SK-N-SH (cell line): ENCODE measurements at regions not wholly inside any gene's neighbourhood (a gene's known extent, or its start where the extent isn't known, plus 50 kb on each side); places are given as distances from the start of the nearest gene placed in this dataset.

ENCODE experiments used
- CTCF ChIA-PET: fragments of 300-600, 350-600 bp; formaldehyde crosslinking; extraction: SDS; loops from one replicate; lab custom pipeline; 2021; lab: Yijun Ruan, JAX
- POLR2A ChIA-PET: fragments of 350-600 bp; sonication (Branson Sonifier 250); formaldehyde crosslinking; extraction: SDS; loops from one replicate; lab custom pipeline; 2020; ENCODE audit warnings: antibody characterized with exemption, inconsistent platforms; lab: Yijun Ruan, JAX
- DNase-seq: peaks from one replicate; pipeline ENCODE4 v3.0.0; 2012
- H2AFZ ChIP-seq: fragments of 200-600 bp; sonication (generic); 2 replicates; pipeline ENCODE4 v1.8.1; 2016; ENCODE audit warnings: antibody characterized with exemption, mild to moderate bottlenecking, low read depth
- H3F3A ChIP-seq: fragments of 200-600 bp; sonication (generic); replicated peaks from 2 replicates; pipeline ENCODE3; 2016; ENCODE audit warnings: antibody characterized with exemption, mild to moderate bottlenecking; ENCODE audit not compliant: insufficient read depth
- H3K27ac ChIP-seq, 2 experiments: fragments of 200-500 bp in 1 of 2; fragments of 200-600 bp in 1 of 2; sonication (Bioruptor generic) in 1 of 2; sonication (generic), shearing (Covaris generic) in 1 of 2; 2 replicates each; pipeline versions ENCODE4 v1.5.1 to v1.6.1; 2014 to 2016; ENCODE audit warnings: low read depth in 2 of 2, inconsistent platforms in 1 of 2, low read length in 1 of 2, mild to moderate bottlenecking in 1 of 2, mixed read lengths in 1 of 2
- H3K27me3 ChIP-seq: fragments of 200-600 bp; sonication (generic), shearing (Covaris generic); 2 replicates; pipeline ENCODE4 v1.6.1; 2016; ENCODE audit warnings: mixed run types; ENCODE audit not compliant: insufficient read depth
- H3K36me3 ChIP-seq, 2 experiments: fragments of 200-500 bp in 1 of 2; fragments of 200-600 bp in 1 of 2; sonication (Bioruptor generic) in 1 of 2; sonication (generic) in 1 of 2; replicated peaks in 1 of 2; 2 replicates each; pipeline versions ENCODE3 to v1.5.1; 2014 to 2016; ENCODE audit warnings: low read length in 1 of 2, mild to moderate bottlenecking in 1 of 2; ENCODE audit not compliant: insufficient read depth in 2 of 2, control insufficient read depth in 1 of 2
- H3K4me1 ChIP-seq, 2 experiments: fragments of 200-500 bp in 1 of 2; fragments of 200-600 bp in 1 of 2; sonication (Bioruptor generic) in 1 of 2; sonication (generic), shearing (Covaris generic) in 1 of 2; 2 replicates each; pipeline versions ENCODE4 v1.5.1 to v1.6.1; 2014 to 2016; ENCODE audit warnings: low read depth in 1 of 2, low read length in 1 of 2, mixed run types in 1 of 2; ENCODE audit not compliant: insufficient read depth in 2 of 2, control insufficient read depth in 1 of 2
- H3K4me2 ChIP-seq: fragments of 200-600 bp; sonication (generic), shearing (Covaris generic); 2 replicates; pipeline ENCODE4 v1.6.1; 2017; ENCODE audit warnings: mixed run types
- H3K4me3 ChIP-seq, 2 experiments: fragments of 200-500 bp in 1 of 2; fragments of 200-600 bp in 1 of 2; sonication (Bioruptor generic) in 1 of 2; sonication (generic), shearing (Covaris generic) in 1 of 2; 2 replicates each; pipeline versions ENCODE4 v1.5.1 to v1.8.1; 2014 to 2016; ENCODE audit warnings: low read depth in 2 of 2, inconsistent platforms in 1 of 2, low read length in 1 of 2, mild to moderate bottlenecking in 1 of 2, mixed read lengths in 1 of 2, moderate library complexity in 1 of 2
- H3K79me2 ChIP-seq: fragments of 200-600 bp; sonication (generic); 2 replicates; pipeline ENCODE4 v1.8.1; 2017; ENCODE audit warnings: mild to moderate bottlenecking; ENCODE audit not compliant: insufficient read depth
- H3K9ac ChIP-seq: fragments of 200-600 bp; sonication (generic); 2 replicates; pipeline ENCODE4 v1.6.1; 2017; ENCODE audit warnings: mixed run types
- H3K9me2 ChIP-seq: fragments of 200-600 bp; sonication (generic); 2 replicates; pipeline ENCODE4 v1.6.1; 2017; ENCODE audit warnings: mixed run types
- H3K9me3 ChIP-seq: fragments of 200-600 bp; sonication (generic); 2 replicates; pipeline ENCODE4 v1.6.1; 2017; ENCODE audit warnings: mixed run types, mild to moderate bottlenecking, moderate library complexity
- H4K20me1 ChIP-seq: fragments of 200-600 bp; sonication (generic); 2 replicates; pipeline ENCODE4 v1.6.1; 2017; ENCODE audit warnings: mild to moderate bottlenecking, mixed run types; ENCODE audit not compliant: insufficient read depth
- CHD2 ChIP-seq: fragments of 150-350 bp; IDR thresholded peaks from 2 replicates; pipeline ENCODE4 v1.6.1; 2018; ENCODE audit warnings: low read length; ENCODE audit not compliant: partially characterized antibody
- CTCF ChIP-seq: fragments of 200-600 bp; sonication (generic); IDR thresholded peaks from 2 replicates; pipeline ENCODE4 v1.6.1; 2017; ENCODE audit warnings: antibody characterized with exemption, mild to moderate bottlenecking, moderate library complexity
- EP300 ChIP-seq, 2 experiments: IDR thresholded peaks; 2 replicates each; pipeline versions ENCODE4 v1.4.0 to v1.6.1; 2012; ENCODE audit warnings: borderline replicate concordance in 1 of 2, low read depth in 1 of 2, low read length in 1 of 2
- FOSL2 ChIP-seq: IDR thresholded peaks from 2 replicates; pipeline ENCODE4 v1.4.0; 2012; ENCODE audit warnings: low read depth, mild to moderate bottlenecking, moderate library complexity, borderline replicate concordance
- FOXJ3 ChIP-seq: sonication (generic); formaldehyde crosslinking; IDR thresholded peaks from 2 replicates; pipeline ENCODE4 v1.5.1; 2020; ENCODE audit warnings: mild to moderate bottlenecking, missing genetic modification reagents
- GABPA ChIP-seq: IDR thresholded peaks from 2 replicates; pipeline ENCODE4 v1.4.0; 2012; ENCODE audit warnings: low read depth, mild to moderate bottlenecking
- GATA2 ChIP-seq: sonication (generic); formaldehyde crosslinking; IDR thresholded peaks from 2 replicates; pipeline ENCODE4 v1.5.0; 2020; ENCODE audit warnings: mild to moderate bottlenecking, missing genetic modification reagents
- MEF2A ChIP-seq: IDR thresholded peaks from 2 replicates; pipeline ENCODE4 v1.4.0; 2012; ENCODE audit warnings: low read depth, borderline replicate concordance
- NFIC ChIP-seq: IDR thresholded peaks from 2 replicates; pipeline ENCODE4 v1.4.0; 2012; ENCODE audit warnings: borderline replicate concordance
- RAD21 ChIP-seq: IDR thresholded peaks from 2 replicates; pipeline ENCODE4 v1.6.1; 2012; ENCODE audit warnings: mild to moderate bottlenecking, low read length
- RCOR1 ChIP-seq: fragments of 150-350 bp; IDR thresholded peaks from 2 replicates; pipeline ENCODE4 v1.6.1; 2017; ENCODE audit warnings: antibody characterized with exemption, low read length
- RFX5 ChIP-seq: IDR thresholded peaks from 2 replicates; pipeline ENCODE4 v1.6.1; 2012; ENCODE audit warnings: mild to moderate bottlenecking, improper control_type of control experiment, low read length
- SIN3A ChIP-seq: IDR thresholded peaks from 2 replicates; pipeline ENCODE4 v1.6.1; 2012; ENCODE audit warnings: low read depth, mild to moderate bottlenecking, low read length, moderate library complexity, borderline replicate concordance
- SMC3 ChIP-seq: IDR thresholded peaks from 2 replicates; pipeline ENCODE4 v1.6.1; 2012; ENCODE audit warnings: low read depth, low read length, improper control_type of control experiment
- TAF1 ChIP-seq: IDR thresholded peaks from 2 replicates; pipeline ENCODE4 v1.6.1; 2012; ENCODE audit warnings: low read depth, mild to moderate bottlenecking, low read length, moderate library complexity, borderline replicate concordance
- TCF12 ChIP-seq: IDR thresholded peaks from 2 replicates; pipeline ENCODE4 v1.4.0; 2012
- TEAD4 ChIP-seq: IDR thresholded peaks from 2 replicates; pipeline ENCODE4 v1.4.0; 2012; ENCODE audit warnings: mild to moderate bottlenecking, borderline replicate concordance; ENCODE audit not compliant: insufficient read depth
- USF1 ChIP-seq: IDR thresholded peaks from 2 replicates; pipeline ENCODE4 v1.4.0; 2012; ENCODE audit warnings: low read depth, borderline replicate concordance
- WGBS: methylation state at CpG from one replicate; pipeline ENCODE4 v1.1.6; 2017; ENCODE audit warnings: low lambda C conversion rate; 5-methylcytosine and 5-hydroxymethylcytosine counted together
- TF ChIP-seq, protein P1 (sequence below): IDR thresholded peaks from 2 replicates; pipeline ENCODE4 v1.6.1; 2012; ENCODE audit warnings: mild to moderate bottlenecking, low read depth, low read length, moderate library complexity
- TF ChIP-seq, protein P2 (sequence below): IDR thresholded peaks from 2 replicates; pipeline ENCODE4; 2012

DNA sequence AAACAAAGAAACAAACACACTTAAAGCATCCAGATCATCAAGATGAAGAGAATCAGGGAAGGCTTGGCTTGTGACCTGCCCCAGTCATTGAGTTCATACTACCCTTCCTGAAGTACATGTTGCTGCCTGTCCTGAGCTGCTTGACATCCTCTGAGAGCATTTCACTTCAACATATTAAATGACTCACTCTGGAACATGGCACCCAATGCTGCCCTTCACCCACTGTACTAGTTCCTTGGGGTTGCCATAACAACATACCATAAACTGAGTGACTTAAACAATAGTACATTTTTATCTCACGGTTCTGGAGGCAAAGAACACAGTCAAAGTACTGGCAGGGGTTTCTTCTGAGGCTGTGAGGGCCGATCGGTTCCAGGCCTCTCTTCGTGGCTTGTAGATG lies 371.3 kb downstream of the RNF144A start:
- no peaks in the 10 kb centered on the region for H4K20me1 ChIP-seq
- H3K9ac ChIP-seq = no peak overlapping the region
- no peaks in the 10 kb centered on the region for H3F3A ChIP-seq
- no peaks in the 10 kb centered on the region for H3K9me2 ChIP-seq
- H2AFZ ChIP-seq = no peak overlapping the region
- no peaks in the 10 kb centered on the region for H3K79me2 ChIP-seq
- CTCF ChIA-PET = no interaction called here
- no peaks in the 10 kb centered on the region for H3K36me3 ChIP-seq
- H3K9me3 ChIP-seq = no peaks in the 10 kb centered on the region
- TF ChIP-seq SMC3 = no peak
- no peak for TF ChIP-seq CHD2
- TF ChIP-seq CTCF = no peak
- no peak for TF ChIP-seq FOSL2
- 64% methylated on average over 4 of the region's 4 CpGs for WGBS
- no peaks in the 10 kb centered on the region for H3K4me1 ChIP-seq
- H3K27me3 ChIP-seq = no peaks in the 10 kb centered on the region
- no peak overlapping the region for H3K4me3 ChIP-seq
- no peak overlapping the region for H3K4me2 ChIP-seq
- POLR2A ChIA-PET = no interaction called here
- H3K27ac ChIP-seq = no peak overlapping the region
- no peak for DNase-seq

DNA sequence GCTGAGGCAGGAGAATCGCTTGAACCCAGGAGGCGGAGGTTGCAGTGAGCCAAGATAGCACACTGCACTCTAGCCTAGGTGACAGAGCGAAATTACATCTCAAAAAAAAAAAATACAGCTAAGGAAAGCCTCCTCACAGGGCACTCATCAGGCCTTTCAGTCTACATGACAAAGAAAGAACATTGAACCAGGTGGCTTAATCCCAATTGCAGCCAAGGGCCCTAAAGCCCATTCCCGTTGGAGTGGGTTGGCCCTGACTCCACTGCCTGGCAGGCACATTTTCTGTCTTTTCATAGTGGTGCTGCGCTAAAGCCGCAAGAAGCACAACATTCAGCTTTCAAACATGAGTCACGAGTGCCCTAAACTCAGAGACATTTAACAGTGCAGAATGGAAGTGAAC lies 372.5 kb downstream of the RNF144A start:
- no peaks in the 10 kb centered on the region for H3K9me2 ChIP-seq
- ChIA-PET POLR2A (no interaction called here), CTCF (no interaction called here)
- H3F3A ChIP-seq = no peaks in the 10 kb centered on the region
- WGBS = 70% methylated on average over 7 of the region's 7 CpGs
- H3K27ac ChIP-seq = no peak overlapping the region
- no peak overlapping the region for H2AFZ ChIP-seq
- H3K4me2 ChIP-seq = no peak overlapping the region
- no peak overlapping the region for H3K9ac ChIP-seq
- no peak for DNase-seq
- peaks cover 0 to 2% of the 10 kb centered on the region in 2 experiments; a peak in 1 of 4 replicates for H3K4me1 ChIP-seq
- H3K27me3 ChIP-seq = no peaks in the 10 kb centered on the region
- no peak for TF ChIP-seq CTCF
- TF ChIP-seq RCOR1 = no peak
- TF ChIP-seq GABPA = no peak
- no peak for TF ChIP-seq EP300 (IDR thresholded peaks at IDR 0.05; ENCODE audit: borderline replicate concordance in 1 of 2, low read depth in 1 of 2, low read length in 1 of 2)
- TF ChIP-seq FOXJ3 (CRISPR knock-in tag) = no peak
- TF ChIP-seq, protein P1, sequence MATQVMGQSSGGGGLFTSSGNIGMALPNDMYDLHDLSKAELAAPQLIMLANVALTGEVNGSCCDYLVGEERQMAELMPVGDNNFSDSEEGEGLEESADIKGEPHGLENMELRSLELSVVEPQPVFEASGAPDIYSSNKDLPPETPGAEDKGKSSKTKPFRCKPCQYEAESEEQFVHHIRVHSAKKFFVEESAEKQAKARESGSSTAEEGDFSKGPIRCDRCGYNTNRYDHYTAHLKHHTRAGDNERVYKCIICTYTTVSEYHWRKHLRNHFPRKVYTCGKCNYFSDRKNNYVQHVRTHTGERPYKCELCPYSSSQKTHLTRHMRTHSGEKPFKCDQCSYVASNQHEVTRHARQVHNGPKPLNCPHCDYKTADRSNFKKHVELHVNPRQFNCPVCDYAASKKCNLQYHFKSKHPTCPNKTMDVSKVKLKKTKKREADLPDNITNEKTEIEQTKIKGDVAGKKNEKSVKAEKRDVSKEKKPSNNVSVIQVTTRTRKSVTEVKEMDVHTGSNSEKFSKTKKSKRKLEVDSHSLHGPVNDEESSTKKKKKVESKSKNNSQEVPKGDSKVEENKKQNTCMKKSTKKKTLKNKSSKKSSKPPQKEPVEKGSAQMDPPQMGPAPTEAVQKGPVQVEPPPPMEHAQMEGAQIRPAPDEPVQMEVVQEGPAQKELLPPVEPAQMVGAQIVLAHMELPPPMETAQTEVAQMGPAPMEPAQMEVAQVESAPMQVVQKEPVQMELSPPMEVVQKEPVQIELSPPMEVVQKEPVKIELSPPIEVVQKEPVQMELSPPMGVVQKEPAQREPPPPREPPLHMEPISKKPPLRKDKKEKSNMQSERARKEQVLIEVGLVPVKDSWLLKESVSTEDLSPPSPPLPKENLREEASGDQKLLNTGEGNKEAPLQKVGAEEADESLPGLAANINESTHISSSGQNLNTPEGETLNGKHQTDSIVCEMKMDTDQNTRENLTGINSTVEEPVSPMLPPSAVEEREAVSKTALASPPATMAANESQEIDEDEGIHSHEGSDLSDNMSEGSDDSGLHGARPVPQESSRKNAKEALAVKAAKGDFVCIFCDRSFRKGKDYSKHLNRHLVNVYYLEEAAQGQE = no peak
- no peak for TF ChIP-seq GATA2
- TF ChIP-seq USF1 = no peak
- TF ChIP-seq CHD2 = no peak
- TF ChIP-seq TEAD4 = no peak
- TF ChIP-seq TAF1 = no peak
- TF ChIP-seq TCF12 = no peak
- TF ChIP-seq, protein P2, sequence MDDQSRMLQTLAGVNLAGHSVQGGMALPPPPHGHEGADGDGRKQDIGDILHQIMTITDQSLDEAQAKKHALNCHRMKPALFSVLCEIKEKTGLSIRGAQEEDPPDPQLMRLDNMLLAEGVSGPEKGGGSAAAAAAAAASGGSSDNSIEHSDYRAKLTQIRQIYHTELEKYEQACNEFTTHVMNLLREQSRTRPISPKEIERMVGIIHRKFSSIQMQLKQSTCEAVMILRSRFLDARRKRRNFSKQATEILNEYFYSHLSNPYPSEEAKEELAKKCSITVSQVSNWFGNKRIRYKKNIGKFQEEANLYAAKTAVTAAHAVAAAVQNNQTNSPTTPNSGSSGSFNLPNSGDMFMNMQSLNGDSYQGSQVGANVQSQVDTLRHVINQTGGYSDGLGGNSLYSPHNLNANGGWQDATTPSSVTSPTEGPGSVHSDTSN = no peak
- no peak for TF ChIP-seq NFIC
- no peak for TF ChIP-seq MEF2A
- TF ChIP-seq SIN3A = no peak
- no peak for TF ChIP-seq RAD21
- TF ChIP-seq RFX5 = no peak
- H3K36me3 ChIP-seq = no peaks in the 10 kb centered on the region
- no peaks in the 10 kb centered on the region for H4K20me1 ChIP-seq
- H3K9me3 ChIP-seq = no peaks in the 10 kb centered on the region
- H3K4me3 ChIP-seq = no peak overlapping the region
- no peaks in the 10 kb centered on the region for H3K79me2 ChIP-seq
